IPS DF 6.9 (cell line): ENCODE measurements at regions not wholly inside any gene's neighbourhood (a gene's known extent, or its start where the extent isn't known, plus 50 kb on each side); places are given as distances from the start of the nearest gene placed in this dataset.

Source experiments
- DNase-seq: peaks from one replicate; pipeline ENCODE4 v3.0.0-alpha.2; 2013; ENCODE audit warnings: low read depth, low spot score
- H3K27ac ChIP-seq: one replicate; pipeline ENCODE4 v1.5.1; 2013; ENCODE audit warnings: low read length, control low read depth
- H3K27me3 ChIP-seq: 2 replicates; pipeline ENCODE4 v1.6.1; 2013; ENCODE audit warnings: mild to moderate bottlenecking, low read length; ENCODE audit not compliant: control insufficient read depth, insufficient read depth
- H3K36me3 ChIP-seq: 2 replicates; pipeline ENCODE4 v1.6.1; 2013; ENCODE audit warnings: low read length; ENCODE audit not compliant: control insufficient read depth, insufficient read depth
- H3K4me1 ChIP-seq: 2 replicates; pipeline ENCODE4 v1.6.1; 2013; ENCODE audit warnings: low read length; ENCODE audit not compliant: control insufficient read depth, insufficient read depth
- H3K4me3 ChIP-seq: 2 replicates; pipeline ENCODE4 v1.5.1; 2013; ENCODE audit warnings: mild to moderate bottlenecking, low read length
- H3K9me3 ChIP-seq: 2 replicates; pipeline ENCODE4 v1.6.1; 2013; ENCODE audit warnings: low read length, inconsistent platforms; ENCODE audit not compliant: control insufficient read depth, insufficient read depth
- WGBS: extraction: QIAGEN DNeasy Blood & Tissue Kit; methylation state at CpG from one replicate; pipeline ENCODE4 v1.1.7; 2013; ENCODE audit warnings: mixed read lengths, missing lambda C conversion rate; ENCODE audit not compliant: insufficient read length, insufficient coverage; 5-methylcytosine and 5-hydroxymethylcytosine counted together

DNA sequence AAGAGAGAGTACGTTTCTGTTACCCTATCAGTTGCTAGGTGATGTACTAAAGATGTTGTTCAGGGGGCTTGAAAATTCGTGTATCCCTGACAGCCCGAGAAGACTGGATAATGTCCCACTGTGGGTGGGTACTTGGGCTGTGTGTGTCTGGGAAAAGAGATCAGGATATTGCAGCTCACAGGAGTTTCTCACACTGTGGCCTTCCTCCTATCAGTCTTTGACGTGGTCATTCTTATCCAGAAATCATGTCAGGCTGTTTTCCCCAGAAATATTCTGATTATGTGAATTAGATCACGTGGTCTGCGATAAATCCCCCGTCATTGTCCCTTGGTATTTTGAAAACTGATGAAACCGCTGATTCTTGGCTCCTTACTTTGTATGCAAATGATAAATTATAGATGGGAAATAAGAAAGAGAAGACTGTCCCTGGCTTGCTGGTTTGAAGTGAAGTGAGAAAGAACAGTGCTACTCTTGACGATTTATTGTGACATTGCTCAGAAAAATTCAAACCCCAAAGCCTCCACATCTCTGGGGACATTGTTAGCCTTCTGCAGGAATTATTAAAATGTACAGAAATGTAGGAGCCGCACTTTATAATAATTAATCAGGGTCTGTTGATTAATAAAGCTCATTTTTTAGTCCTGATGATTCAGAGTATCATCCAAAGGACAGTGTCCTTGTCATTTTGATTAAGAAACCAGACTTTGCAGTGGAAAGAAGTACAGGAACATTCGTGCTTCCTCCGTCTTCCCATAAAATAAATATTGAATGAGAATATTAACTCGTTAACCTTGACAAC is 167.5 kb upstream of the TSHZ2 start:
- no CpG with 5 or more reads among the region's 13 CpGs for WGBS
- Histone ChIP-seq H3K4me1 (no peaks in the 10 kb centered on the region), H3K27ac (no peak overlapping the region), H3K36me3 (no peaks in the 10 kb centered on the region), H3K9me3 (no peaks in the 10 kb centered on the region), H3K27me3 (no peaks in the 10 kb centered on the region), H3K4me3 (no peak overlapping the region)
- no peak for DNase-seq

DNA sequence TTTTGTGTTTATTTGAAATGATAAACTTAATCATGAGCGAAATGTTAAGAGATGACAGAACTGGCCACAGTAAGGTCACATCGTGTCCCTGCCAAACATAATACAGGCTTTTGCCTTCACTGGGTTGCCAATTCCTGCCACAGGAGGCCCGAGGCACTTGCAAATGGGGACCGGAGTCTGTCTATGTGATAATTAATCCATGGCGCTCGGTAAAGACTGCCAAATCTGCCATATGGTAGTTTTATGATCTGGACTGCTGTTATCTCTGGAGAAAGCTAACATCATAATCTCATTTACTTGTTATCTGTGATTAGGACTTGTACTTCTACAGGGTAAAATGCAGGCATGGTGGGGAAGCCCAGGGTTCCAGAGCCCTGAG is 170.5 kb upstream of the TSHZ2 start:
- Histone ChIP-seq H3K4me1 (no peaks in the 10 kb centered on the region), H3K9me3 (no peaks in the 10 kb centered on the region), H3K27me3 (no peaks in the 10 kb centered on the region), H3K4me3 (no peak overlapping the region), H3K36me3 (no peaks in the 10 kb centered on the region), H3K27ac (no peak overlapping the region)
- DNase-seq, result no peak
- WGBS, result no CpG with 5 or more reads among the region's 6 CpGs

DNA sequence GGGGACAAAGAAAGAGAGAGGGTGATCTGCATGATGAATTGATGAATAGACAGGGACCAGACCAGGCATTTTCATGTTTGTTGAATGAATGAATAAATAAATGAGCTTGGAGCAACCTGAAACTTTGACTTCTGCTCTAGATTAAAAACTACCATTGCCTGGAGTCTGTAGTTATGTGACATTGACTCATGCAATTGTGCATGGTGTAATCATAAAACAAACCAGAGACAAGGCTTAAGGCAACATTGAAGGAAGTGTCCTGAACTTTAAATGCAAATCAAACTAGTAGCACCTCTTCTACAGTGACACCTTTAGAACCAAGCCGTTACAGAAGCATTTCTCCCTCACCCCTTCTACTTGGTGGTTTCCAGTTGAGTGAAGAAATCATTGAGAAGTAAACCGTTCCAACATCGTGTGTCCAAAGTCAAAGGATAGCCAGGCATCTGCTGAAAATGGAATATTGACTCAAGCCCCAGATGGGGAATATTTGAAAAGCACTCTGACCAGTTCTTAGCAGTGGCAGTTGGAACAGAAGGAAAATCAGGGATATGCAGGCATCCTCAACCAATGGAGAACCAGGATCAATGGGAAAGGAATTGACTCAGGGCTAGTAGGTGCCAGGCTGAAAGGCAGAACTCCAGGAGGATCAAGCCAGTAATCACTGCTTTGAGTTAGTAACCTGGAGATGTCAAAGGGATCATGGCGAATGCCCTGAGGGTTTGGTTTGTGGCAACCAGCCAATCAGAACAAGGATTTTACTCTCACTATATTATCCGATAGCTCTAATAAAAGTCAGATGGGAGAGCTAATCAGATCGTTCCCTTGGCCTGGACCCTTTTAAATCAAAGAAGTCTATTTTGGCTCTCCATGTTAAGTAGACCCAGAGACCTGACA is 171.2 kb upstream of the TSHZ2 start:
- Histone ChIP-seq H3K27me3 (no peaks in the 10 kb centered on the region), H3K36me3 (no peaks in the 10 kb centered on the region), H3K27ac (no peak overlapping the region), H3K4me1 (no peaks in the 10 kb centered on the region), H3K4me3 (no peak overlapping the region), H3K9me3 (no peaks in the 10 kb centered on the region)
- WGBS, result no CpG with 5 or more reads among the region's 6 CpGs
- DNase-seq, result no peak

DNA sequence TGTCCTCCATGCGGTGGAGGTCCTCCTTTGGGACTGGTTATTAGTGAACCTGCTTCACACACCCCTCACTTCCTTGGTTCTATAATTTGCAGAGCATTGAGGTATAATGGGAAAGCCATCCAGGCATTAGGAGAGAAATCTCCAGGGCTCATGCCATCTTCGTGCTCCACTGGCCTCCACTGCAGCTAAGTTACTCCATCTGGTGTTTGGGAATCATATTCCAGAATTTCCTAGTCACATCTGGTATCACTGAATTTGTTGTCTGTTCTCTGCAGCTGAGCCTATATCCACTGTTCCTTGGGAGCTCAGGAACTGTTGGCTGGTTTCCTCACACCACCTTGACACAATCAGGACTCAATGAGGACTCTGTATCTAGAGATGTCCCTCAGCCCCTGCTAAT is 173.0 kb upstream of the TSHZ2 start:
- no peaks in the 10 kb centered on the region for H3K27me3 ChIP-seq
- no peaks in the 10 kb centered on the region for H3K9me3 ChIP-seq
- no peak for DNase-seq
- H3K36me3 ChIP-seq, result no peaks in the 10 kb centered on the region
- no peak overlapping the region for H3K27ac ChIP-seq
- H3K4me3 ChIP-seq, result no peak overlapping the region
- no peaks in the 10 kb centered on the region for H3K4me1 ChIP-seq
- WGBS, result no CpG with 5 or more reads among the region's 2 CpGs

DNA sequence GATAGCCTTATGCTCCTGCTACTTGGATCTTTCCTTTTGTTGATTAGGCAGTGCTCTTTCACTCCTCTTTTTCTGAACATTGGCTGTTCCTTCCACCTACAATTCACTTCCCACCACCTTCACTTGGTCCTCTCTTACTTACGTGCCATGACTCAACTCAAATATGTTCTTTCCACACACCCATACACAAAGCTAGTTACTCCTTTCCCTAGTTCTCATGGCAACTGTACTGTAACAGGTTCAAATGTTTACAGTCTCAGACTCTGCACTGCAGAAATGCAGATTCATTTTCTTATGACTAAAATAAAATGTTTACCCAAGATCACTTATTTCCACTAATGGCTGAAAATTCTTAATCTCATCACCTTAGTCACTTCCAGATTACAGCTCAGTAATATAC is 174.0 kb upstream of the TSHZ2 start:
- no peak overlapping the region for H3K27ac ChIP-seq
- 100% methylated on average over 1 of the region's 1 CpG for WGBS
- H3K4me3 ChIP-seq, result no peak overlapping the region
- H3K36me3 ChIP-seq, result no peaks in the 10 kb centered on the region
- H3K4me1 ChIP-seq, result no peaks in the 10 kb centered on the region
- H3K9me3 ChIP-seq, result no peaks in the 10 kb centered on the region
- no peak for DNase-seq
- H3K27me3 ChIP-seq, result no peaks in the 10 kb centered on the region

DNA sequence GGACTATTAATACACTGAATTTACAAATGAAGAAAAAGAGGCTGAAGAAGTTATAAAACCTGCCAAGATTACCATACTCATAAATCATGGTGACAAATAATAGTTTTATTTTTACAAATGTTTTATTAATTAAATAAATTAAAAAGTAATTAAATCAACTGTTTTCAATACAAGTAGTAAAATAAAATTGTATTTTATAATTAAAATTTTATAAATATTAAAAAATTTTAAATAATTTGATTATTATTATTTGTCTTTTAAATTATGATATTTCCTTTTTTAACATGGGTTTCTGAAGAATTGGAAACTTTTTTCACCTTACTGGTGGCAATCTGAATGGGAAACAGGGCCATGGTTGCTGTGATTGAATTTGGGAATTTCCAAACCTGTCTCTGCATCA is 177.3 kb upstream of the TSHZ2 start:
- H3K4me3 ChIP-seq, result no peak overlapping the region
- no peaks in the 10 kb centered on the region for H3K36me3 ChIP-seq
- no peak for DNase-seq
- H3K27ac ChIP-seq, result no peak overlapping the region
- H3K9me3 ChIP-seq, result no peaks in the 10 kb centered on the region
- H3K27me3 ChIP-seq, result no peaks in the 10 kb centered on the region
- H3K4me1 ChIP-seq, result no peaks in the 10 kb centered on the region

DNA sequence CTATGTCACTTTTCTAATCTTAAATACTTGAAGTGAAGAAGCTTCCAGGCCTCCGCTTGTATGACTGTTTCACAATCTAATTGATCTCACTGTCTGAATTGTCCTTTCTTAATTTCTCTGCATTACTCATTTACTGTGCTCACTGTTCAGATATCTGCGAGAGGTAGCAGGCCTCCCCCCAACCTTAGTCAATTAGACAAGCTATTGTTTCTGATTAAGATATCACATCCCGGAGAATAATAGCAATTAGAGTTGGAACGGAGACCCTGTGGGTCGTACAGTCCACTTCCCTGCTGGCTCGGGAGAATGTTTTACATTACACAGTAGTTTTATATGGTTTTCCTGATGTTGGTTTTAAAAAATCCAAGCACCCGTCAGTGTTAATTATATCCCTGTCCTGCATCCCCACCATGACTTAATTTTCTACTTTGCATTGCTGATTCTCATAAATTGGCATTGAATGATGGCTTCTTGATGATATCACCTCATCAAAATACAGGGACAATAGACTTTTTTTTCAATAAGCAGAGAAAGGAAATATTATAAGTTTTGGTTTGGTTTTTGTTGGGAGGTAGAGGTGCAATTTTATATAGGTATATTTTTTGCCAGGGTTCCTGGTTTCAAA is 178.7 kb upstream of the TSHZ2 start:
- H3K4me1 ChIP-seq, result no peaks in the 10 kb centered on the region
- no peaks in the 10 kb centered on the region for H3K9me3 ChIP-seq
- no peak overlapping the region for H3K27ac ChIP-seq
- DNase-seq, result no peak
- WGBS, result no CpG with 5 or more reads among the region's 7 CpGs
- H3K4me3 ChIP-seq, result no peak overlapping the region
- no peaks in the 10 kb centered on the region for H3K27me3 ChIP-seq
- H3K36me3 ChIP-seq, result no peaks in the 10 kb centered on the region

DNA sequence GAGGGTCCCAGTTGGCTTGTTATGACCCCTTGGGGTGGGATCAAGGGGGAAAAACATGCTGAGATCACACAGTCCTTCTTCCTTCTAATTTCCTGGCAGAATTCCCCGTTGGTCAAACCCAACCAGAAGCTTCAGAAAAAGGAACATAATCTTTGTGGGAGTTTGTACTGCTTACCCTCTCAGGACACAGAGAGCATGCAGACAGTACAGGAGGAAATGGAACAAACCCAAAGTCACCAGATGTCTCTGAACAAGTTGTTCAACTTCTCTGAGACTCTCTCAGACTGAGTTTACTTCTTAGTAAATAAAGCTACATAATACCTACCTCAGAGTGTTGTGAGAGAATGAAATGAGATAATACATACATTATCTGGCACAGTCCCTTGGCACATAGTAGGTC is 181.1 kb upstream of the TSHZ2 start:
- Histone ChIP-seq H3K4me3 (no peak overlapping the region), H3K9me3 (no peaks in the 10 kb centered on the region), H3K4me1 (no peaks in the 10 kb centered on the region), H3K27ac (no peak overlapping the region), H3K27me3 (no peaks in the 10 kb centered on the region), H3K36me3 (no peaks in the 10 kb centered on the region)
- no CpG with 5 or more reads among the region's 1 CpG for WGBS
- DNase-seq, result no peak

DNA sequence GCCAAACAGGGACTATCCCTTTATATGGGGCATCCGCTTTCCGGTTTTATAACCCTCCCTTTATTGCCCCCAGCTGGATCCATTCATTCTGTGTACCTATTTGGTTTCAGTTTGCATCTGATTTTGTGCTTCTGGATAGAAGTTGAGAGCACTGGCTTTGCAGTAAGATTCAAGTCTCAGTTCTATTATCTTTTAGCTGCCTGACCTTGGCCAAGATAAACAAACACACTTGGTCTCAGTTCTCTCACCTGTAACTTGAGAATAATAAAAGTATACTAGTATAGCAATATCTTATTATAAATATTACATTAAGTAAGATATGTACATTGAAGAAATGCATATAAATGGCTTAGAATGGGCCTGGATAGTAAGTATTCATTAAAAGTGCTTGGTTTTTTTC is 182.4 kb upstream of the TSHZ2 start:
- H3K36me3 ChIP-seq, result no peaks in the 10 kb centered on the region
- H3K27ac ChIP-seq, result no peak overlapping the region
- no peaks in the 10 kb centered on the region for H3K9me3 ChIP-seq
- no CpG with 5 or more reads among the region's 2 CpGs for WGBS
- DNase-seq, result no peak
- H3K27me3 ChIP-seq, result no peaks in the 10 kb centered on the region; the same call in 1 of the 2 replicates
- no peak overlapping the region for H3K4me3 ChIP-seq
- no peaks in the 10 kb centered on the region for H3K4me1 ChIP-seq

DNA sequence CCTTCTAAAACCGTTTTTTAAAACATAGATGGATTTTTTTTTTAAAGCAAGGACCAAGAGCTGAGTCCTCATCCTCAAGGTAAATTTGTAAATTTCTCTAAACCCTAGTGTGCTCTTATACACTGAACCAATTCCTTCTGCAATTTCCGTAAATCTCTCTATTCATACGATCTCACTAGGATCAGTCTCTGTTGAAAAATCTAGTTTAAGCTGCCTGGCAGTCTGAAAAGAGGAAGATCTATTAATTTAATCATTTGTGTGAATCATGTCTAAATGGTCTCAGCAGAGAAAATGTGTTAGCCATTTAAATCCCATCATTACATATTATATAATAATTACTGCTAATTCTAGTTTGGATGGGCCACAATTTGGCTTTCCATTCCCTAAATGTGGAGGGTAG is 184.2 kb upstream of the TSHZ2 start:
- H3K27ac ChIP-seq, result no peak overlapping the region
- H3K4me1 ChIP-seq, result no peaks in the 10 kb centered on the region
- WGBS, result no CpG with 5 or more reads among the region's 3 CpGs
- H3K4me3 ChIP-seq, result no peak overlapping the region
- H3K27me3 ChIP-seq, result no peaks in the 10 kb centered on the region; the same call in 1 of the 2 replicates
- no peak for DNase-seq
- no peaks in the 10 kb centered on the region for H3K36me3 ChIP-seq
- H3K9me3 ChIP-seq, result no peaks in the 10 kb centered on the region
